PC-9 (cell line): ENCODE measurements at regions not wholly inside any gene's neighbourhood (a gene's known extent, or its start where the extent isn't known, plus 50 kb on each side); places are given as distances from the start of the nearest gene placed in this dataset.

Experiments used
- BruUV-seq: library from RNA; stranded (reverse); fragments of 400-500 nt; replicated peaks from 2 replicates; lab custom pipeline; 2021; lab: Mats Ljungman, UMichigan
- CTCF ChIA-PET: fragments of 300-600 bp; sonication (Branson Sonifier 250); formaldehyde crosslinking; loops from one replicate; lab custom pipeline; 2022; ENCODE audit warnings: antibody characterized with exemption; lab: Charles Lee
- POLR2A ChIA-PET: fragments of 300-600 bp; sonication (Branson Sonifier 250); formaldehyde crosslinking; loops from one replicate; lab custom pipeline; 2022; ENCODE audit warnings: antibody characterized with exemption; ENCODE audit not compliant: unreplicated experiment; lab: Charles Lee
- DNase-seq, 2 experiments: peaks; one replicate each; pipeline versions ENCODE4 v3.0.0 to v3.0.0-alpha.2; 2015 to 2022; ENCODE audit warnings: mixed read lengths in 1 of 2
- H2AFZ ChIP-seq: fragments of 200-600 bp; sonication (generic); 2 replicates; pipeline ENCODE4 v1.8.1; 2017; ENCODE audit warnings: antibody characterized with exemption
- H3F3A ChIP-seq: fragments of 200-600 bp; sonication (generic); 2 replicates; pipeline ENCODE4 v1.8.1; 2017; ENCODE audit warnings: antibody characterized with exemption, mild to moderate bottlenecking, low read depth; ENCODE audit not compliant: insufficient read depth
- H3K27ac ChIP-seq: fragments of 200-600 bp; sonication (generic); 2 replicates; pipeline ENCODE4 v1.6.1; 2016; ENCODE audit warnings: mixed run types
- H3K27me3 ChIP-seq: fragments of 200-600 bp; sonication (generic); 2 replicates; pipeline ENCODE4 v1.6.1; 2016; ENCODE audit warnings: low read depth, mixed run types; ENCODE audit not compliant: insufficient read depth
- H3K36me3 ChIP-seq: fragments of 200-600 bp; sonication (generic); 2 replicates; pipeline ENCODE4 v1.6.1; 2016; ENCODE audit warnings: low read depth, mixed run types
- H3K4me1 ChIP-seq: fragments of 200-600 bp; sonication (generic); replicated peaks from 2 replicates; pipeline ENCODE4 v1.6.1; 2016; ENCODE audit warnings: mixed run types; ENCODE audit not compliant: insufficient read depth
- H3K4me2 ChIP-seq: fragments of 200-600 bp; sonication (generic); 2 replicates; pipeline ENCODE4 v1.6.1; 2017; ENCODE audit warnings: mixed run types
- H3K4me3 ChIP-seq: fragments of 200-600 bp; sonication (generic); 2 replicates; pipeline ENCODE4 v1.6.1; 2016; ENCODE audit warnings: mixed run types
- H3K79me2 ChIP-seq: fragments of 200-600 bp; sonication (generic); 2 replicates; pipeline ENCODE4 v1.6.1; 2017; ENCODE audit warnings: low read depth, mixed run types
- H3K9me2 ChIP-seq: fragments of 200-600 bp; sonication (generic); 2 replicates; pipeline ENCODE4 v1.8.1; 2017; ENCODE audit warnings: mild to moderate bottlenecking; ENCODE audit not compliant: insufficient read depth
- H3K9me3 ChIP-seq: fragments of 200-600 bp; sonication (generic); 2 replicates; pipeline ENCODE4 v1.8.1; 2016; ENCODE audit warnings: low read depth; ENCODE audit not compliant: insufficient read depth
- H4K20me1 ChIP-seq: fragments of 200-600 bp; sonication (generic); 2 replicates; pipeline ENCODE4 v1.8.1; 2017; ENCODE audit not compliant: insufficient read depth
- EZH2 ChIP-seq: fragments of 200-600 bp; sonication (generic); IDR thresholded peaks from 2 replicates; pipeline ENCODE4 v1.8.0; 2017; ENCODE audit warnings: antibody characterized with exemption, low read depth
- intact Hi-C: fragments of 100-400 bp; cut with micrococcal nuclease; formaldehyde crosslinking; loops from one replicate; pipeline ENCODE4 v1.10.0; 2022; ENCODE audit not compliant: unreplicated experiment
- TF ChIP-seq, protein P1 (sequence below): fragments of 200-600 bp; sonication (generic); conservative IDR thresholded peaks from 2 replicates; pipeline ENCODE4 v1.6.1; 2017; ENCODE audit warnings: mixed run types, antibody characterized with exemption, mild to moderate bottlenecking, moderate library complexity

DNA sequence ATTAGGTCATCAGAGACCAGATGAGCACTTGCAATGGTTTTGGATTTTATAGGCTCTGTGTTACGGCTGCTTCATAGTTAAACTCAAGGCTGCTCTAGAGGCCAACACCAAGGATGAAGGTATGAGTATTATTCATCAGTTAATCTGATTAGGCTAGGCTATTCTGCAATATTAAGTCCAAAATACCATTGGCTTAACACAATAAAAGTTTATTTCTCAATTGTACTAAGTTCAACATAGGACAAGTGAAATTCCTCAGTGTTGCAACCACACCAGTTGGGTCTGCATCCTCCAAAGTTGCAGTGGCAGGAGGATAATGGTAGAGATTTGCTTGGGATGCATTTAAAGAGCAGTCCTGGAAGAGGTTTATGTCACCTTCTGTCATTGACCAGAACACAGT is 538.3 kb upstream of the CDH2 start:
- ChIA-PET POLR2A (no interaction called here), CTCF (no interaction called here)
- Histone ChIP-seq H3K4me3 (no peak overlapping the region), H3K27ac (no peak overlapping the region), H3K9me3 (no peaks in the 10 kb centered on the region), H3K9me2 (no peaks in the 10 kb centered on the region), H3K36me3 (no peaks in the 10 kb centered on the region), H4K20me1 (no peaks in the 10 kb centered on the region), H2AFZ (no peak overlapping the region), H3F3A (no peaks in the 10 kb centered on the region), H3K4me1 (no peaks in the 10 kb centered on the region), H3K79me2 (no peaks in the 10 kb centered on the region), H3K4me2 (no peak overlapping the region), H3K27me3 (no peaks in the 10 kb centered on the region)
- no peak for TF ChIP-seq EZH2
- TF ChIP-seq, protein P1, sequence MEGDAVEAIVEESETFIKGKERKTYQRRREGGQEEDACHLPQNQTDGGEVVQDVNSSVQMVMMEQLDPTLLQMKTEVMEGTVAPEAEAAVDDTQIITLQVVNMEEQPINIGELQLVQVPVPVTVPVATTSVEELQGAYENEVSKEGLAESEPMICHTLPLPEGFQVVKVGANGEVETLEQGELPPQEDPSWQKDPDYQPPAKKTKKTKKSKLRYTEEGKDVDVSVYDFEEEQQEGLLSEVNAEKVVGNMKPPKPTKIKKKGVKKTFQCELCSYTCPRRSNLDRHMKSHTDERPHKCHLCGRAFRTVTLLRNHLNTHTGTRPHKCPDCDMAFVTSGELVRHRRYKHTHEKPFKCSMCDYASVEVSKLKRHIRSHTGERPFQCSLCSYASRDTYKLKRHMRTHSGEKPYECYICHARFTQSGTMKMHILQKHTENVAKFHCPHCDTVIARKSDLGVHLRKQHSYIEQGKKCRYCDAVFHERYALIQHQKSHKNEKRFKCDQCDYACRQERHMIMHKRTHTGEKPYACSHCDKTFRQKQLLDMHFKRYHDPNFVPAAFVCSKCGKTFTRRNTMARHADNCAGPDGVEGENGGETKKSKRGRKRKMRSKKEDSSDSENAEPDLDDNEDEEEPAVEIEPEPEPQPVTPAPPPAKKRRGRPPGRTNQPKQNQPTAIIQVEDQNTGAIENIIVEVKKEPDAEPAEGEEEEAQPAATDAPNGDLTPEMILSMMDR, result no peak
- DNase-seq, result no peak
- intact Hi-C loops, result no loop called here
- BruUV-seq, result no TSS peak

DNA sequence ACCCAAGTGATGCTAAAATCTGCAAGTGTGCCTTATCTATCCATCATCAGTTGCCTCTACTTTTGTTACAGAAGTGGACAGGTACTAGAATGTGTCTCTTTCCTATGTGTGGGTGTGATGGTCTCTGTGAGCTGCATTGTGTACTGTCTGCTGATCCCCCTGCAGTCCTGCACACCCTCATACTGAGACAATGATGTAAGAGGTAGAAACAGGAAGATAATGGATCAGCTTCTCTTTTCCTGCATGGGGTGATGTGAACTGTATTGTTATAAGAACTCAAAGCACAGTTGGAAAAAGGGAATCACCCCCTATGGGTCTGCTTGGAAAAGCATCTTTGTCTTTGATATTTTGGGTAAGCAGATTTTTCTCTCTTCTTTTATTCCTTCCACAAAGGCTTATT is 537.6 kb upstream of the CDH2 start:
- no peaks in the 10 kb centered on the region for H4K20me1 ChIP-seq
- no peaks in the 10 kb centered on the region for H3F3A ChIP-seq
- H3K4me3 ChIP-seq, result no peak overlapping the region
- TF ChIP-seq EZH2, result no peak
- TF ChIP-seq, protein P1, result no peak
- no peaks in the 10 kb centered on the region for H3K27me3 ChIP-seq
- no peak overlapping the region for H3K4me2 ChIP-seq
- no peaks in the 10 kb centered on the region for H3K36me3 ChIP-seq
- intact Hi-C loops, result no loop called here
- no peak overlapping the region for H3K27ac ChIP-seq
- H3K9me3 ChIP-seq, result no peaks in the 10 kb centered on the region
- no peaks in the 10 kb centered on the region for H3K9me2 ChIP-seq
- no peaks in the 10 kb centered on the region for H3K79me2 ChIP-seq
- ChIA-PET CTCF (no interaction called here), POLR2A (no interaction called here)
- no TSS peak for BruUV-seq
- H3K4me1 ChIP-seq, result no peaks in the 10 kb centered on the region
- no peak for DNase-seq
- H2AFZ ChIP-seq, result no peak overlapping the region

GRCh38 chr18:28712796-28713425 is 536.0 kb upstream of the CDH2 start:
- no peak overlapping the region for H2AFZ ChIP-seq
- no TSS peak for BruUV-seq
- H3K4me1 ChIP-seq, result no peaks in the 10 kb centered on the region
- CTCF ChIA-PET, result no interaction called here
- no peak overlapping the region for H3K4me2 ChIP-seq
- H3K4me3 ChIP-seq, result no peak overlapping the region
- no peaks in the 10 kb centered on the region for H3K9me2 ChIP-seq
- H3F3A ChIP-seq, result no peaks in the 10 kb centered on the region
- no peaks in the 10 kb centered on the region for H3K9me3 ChIP-seq
- no peaks in the 10 kb centered on the region for H3K36me3 ChIP-seq
- TF ChIP-seq EZH2, result no peak
- TF ChIP-seq, protein P1, result no peak
- no peaks in the 10 kb centered on the region for H4K20me1 ChIP-seq
- H3K79me2 ChIP-seq, result no peaks in the 10 kb centered on the region
- no peaks in the 10 kb centered on the region for H3K27me3 ChIP-seq
- no peak overlapping the region for H3K27ac ChIP-seq
- intact Hi-C loops, result no loop called here
- POLR2A ChIA-PET, result no interaction called here
- no peak for DNase-seq
